Lower leg skin (tissue), 3 donors: ENCODE measurements at regions not wholly inside any gene's neighbourhood (a gene's known extent, or its start where the extent isn't known, plus 50 kb on each side); places are given as distances from the start of the nearest gene placed in this dataset.

ENCODE experiments used
- CTCF ChIP-seq, 3 donors: fragments of 450-650 bp; IDR thresholded peaks; one replicate each; pipeline ENCODE4 v1.5.1; 2016; ENCODE audit warnings: antibody characterized with exemption in 3 of 3, mild to moderate bottlenecking in 3 of 3, moderate library complexity in 2 of 3
- POLR2A ChIP-seq, 2 donors: fragments of 450-650 bp; IDR thresholded peaks; one replicate each; pipeline ENCODE4 v1.6.1; 2016 to 2017; ENCODE audit warnings: antibody characterized with exemption in 2 of 2, mild to moderate bottlenecking in 1 of 2, moderate library complexity in 1 of 2

GRCh38 chr13:54356209-54356608 lies 1327.6 kb downstream of the OLFM4 start:
- TF ChIP-seq CTCF (IDR thresholded peaks at IDR 0.05) (no peak), POLR2A (IDR thresholded peaks at IDR 0.05) (no peak)
